ENCODE measurements at regions not wholly inside any gene's neighbourhood (a gene's known extent, or its start where the extent isn't known, plus 50 kb on each side); places are given as distances from the start of the nearest gene placed in this dataset.

DNA sequence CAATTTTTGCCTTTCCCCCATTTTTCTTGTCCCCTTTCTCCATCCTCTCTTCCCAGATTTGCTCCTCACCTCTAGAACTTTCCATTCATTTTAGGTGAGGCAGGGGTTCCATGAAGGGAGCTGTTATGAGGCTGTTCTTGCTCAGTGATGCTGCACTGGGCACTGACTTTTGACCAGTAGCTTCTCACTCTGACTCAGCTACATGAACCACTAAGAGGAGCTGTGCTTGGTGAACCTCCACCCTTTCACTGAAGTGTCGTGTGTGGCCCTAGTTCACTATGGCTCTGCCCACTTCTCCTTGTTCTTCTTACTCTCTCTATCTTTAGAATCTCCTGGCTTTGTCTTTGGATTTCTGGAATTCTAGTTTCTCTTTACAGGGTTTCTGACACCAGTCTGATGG, 73.4 kb upstream of the ADRA1D start:
- TF ChIP-seq, protein P1, sequence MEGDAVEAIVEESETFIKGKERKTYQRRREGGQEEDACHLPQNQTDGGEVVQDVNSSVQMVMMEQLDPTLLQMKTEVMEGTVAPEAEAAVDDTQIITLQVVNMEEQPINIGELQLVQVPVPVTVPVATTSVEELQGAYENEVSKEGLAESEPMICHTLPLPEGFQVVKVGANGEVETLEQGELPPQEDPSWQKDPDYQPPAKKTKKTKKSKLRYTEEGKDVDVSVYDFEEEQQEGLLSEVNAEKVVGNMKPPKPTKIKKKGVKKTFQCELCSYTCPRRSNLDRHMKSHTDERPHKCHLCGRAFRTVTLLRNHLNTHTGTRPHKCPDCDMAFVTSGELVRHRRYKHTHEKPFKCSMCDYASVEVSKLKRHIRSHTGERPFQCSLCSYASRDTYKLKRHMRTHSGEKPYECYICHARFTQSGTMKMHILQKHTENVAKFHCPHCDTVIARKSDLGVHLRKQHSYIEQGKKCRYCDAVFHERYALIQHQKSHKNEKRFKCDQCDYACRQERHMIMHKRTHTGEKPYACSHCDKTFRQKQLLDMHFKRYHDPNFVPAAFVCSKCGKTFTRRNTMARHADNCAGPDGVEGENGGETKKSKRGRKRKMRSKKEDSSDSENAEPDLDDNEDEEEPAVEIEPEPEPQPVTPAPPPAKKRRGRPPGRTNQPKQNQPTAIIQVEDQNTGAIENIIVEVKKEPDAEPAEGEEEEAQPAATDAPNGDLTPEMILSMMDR (IDR thresholded peaks at IDR 0.05) = no peak
- no peak for TF ChIP-seq POLR2A (IDR thresholded peaks at IDR 0.05)
